Loucy (cell line): ENCODE measurements at regions not wholly inside any gene's neighbourhood (a gene's known extent, or its start where the extent isn't known, plus 50 kb on each side); places are given as distances from the start of the nearest gene placed in this dataset.

Experiments used
- H2AFZ ChIP-seq: fragments of 200-600 bp; sonication (generic); 2 replicates; pipeline ENCODE4 v1.6.0; 2016; ENCODE audit warnings: antibody characterized with exemption, mild to moderate bottlenecking, low read length, moderate library complexity
- H3F3A ChIP-seq: fragments of 200-600 bp; 2 replicates; pipeline ENCODE4 v1.6.0; 2016; ENCODE audit warnings: antibody characterized with exemption, low read depth, mild to moderate bottlenecking
- H3K27me3 ChIP-seq: fragments of 200-600 bp; sonication (generic); 2 replicates; pipeline ENCODE4 v1.6.1; 2014; ENCODE audit warnings: low read length, mild to moderate bottlenecking; ENCODE audit not compliant: insufficient read depth, poor library complexity, severe bottlenecking
- H3K36me3 ChIP-seq: fragments of 200-600 bp; sonication (generic); 2 replicates; pipeline ENCODE4 v1.6.1; 2016; ENCODE audit warnings: low read length; ENCODE audit not compliant: insufficient read depth
- H3K4me1 ChIP-seq: fragments of 200-600 bp; sonication (generic); 2 replicates; pipeline ENCODE4 v1.5.1; 2014; ENCODE audit warnings: low read length, mild to moderate bottlenecking; ENCODE audit not compliant: insufficient read depth, poor library complexity, severe bottlenecking
- H3K4me2 ChIP-seq: fragments of 200-600 bp; sonication (generic); 2 replicates; pipeline ENCODE4 v1.6.0; 2014; ENCODE audit warnings: antibody characterized with exemption, low read length, low read depth, mild to moderate bottlenecking; ENCODE audit not compliant: poor library complexity, severe bottlenecking
- H3K4me3 ChIP-seq: fragments of 200-600 bp; sonication (generic); 2 replicates; pipeline ENCODE4 v1.5.1; 2014; ENCODE audit warnings: low read length, mild to moderate bottlenecking, mixed read lengths; ENCODE audit not compliant: poor library complexity, severe bottlenecking
- H3K79me2 ChIP-seq: fragments of 200-600 bp; sonication (generic); 2 replicates; pipeline ENCODE4 v1.6.1; 2014; ENCODE audit warnings: low read length; ENCODE audit not compliant: insufficient read depth
- H3K9ac ChIP-seq: fragments of 200-600 bp; sonication (generic); 2 replicates; pipeline ENCODE4 v1.6.0; 2014; ENCODE audit warnings: mild to moderate bottlenecking, low read depth, low read length, moderate library complexity; ENCODE audit not compliant: poor library complexity, severe bottlenecking
- H3K9me2 ChIP-seq: fragments of 200-600 bp; sonication (generic); replicated peaks from 2 replicates; pipeline ENCODE4 v1.6.1; 2016; ENCODE audit warnings: low read depth, low read length, mixed read lengths
- H3K9me3 ChIP-seq: fragments of 200-600 bp; sonication (generic); 2 replicates; pipeline ENCODE4 v1.6.1; 2014; ENCODE audit warnings: mild to moderate bottlenecking, antibody characterized with exemption, low read length, low read depth; ENCODE audit not compliant: insufficient read depth
- H4K20me1 ChIP-seq: fragments of 200-600 bp; sonication (generic); 2 replicates; pipeline ENCODE4 v1.6.0; 2014; ENCODE audit warnings: antibody characterized with exemption, low read length, mild to moderate bottlenecking; ENCODE audit not compliant: insufficient read depth, poor library complexity, severe bottlenecking
- CTCF ChIP-seq: fragments of 200-600 bp; sonication (generic); conservative IDR thresholded peaks from 2 replicates; pipeline ENCODE4 v1.5.1; 2014; ENCODE audit warnings: mild to moderate bottlenecking, antibody characterized with exemption, low read length
- EZH2phosphoT487 ChIP-seq: fragments of 200-600 bp; IDR thresholded peaks from 2 replicates; pipeline ENCODE4 v1.6.1; 2018; ENCODE audit warnings: antibody characterized with exemption, mild to moderate bottlenecking, moderate library complexity, borderline replicate concordance

DNA sequence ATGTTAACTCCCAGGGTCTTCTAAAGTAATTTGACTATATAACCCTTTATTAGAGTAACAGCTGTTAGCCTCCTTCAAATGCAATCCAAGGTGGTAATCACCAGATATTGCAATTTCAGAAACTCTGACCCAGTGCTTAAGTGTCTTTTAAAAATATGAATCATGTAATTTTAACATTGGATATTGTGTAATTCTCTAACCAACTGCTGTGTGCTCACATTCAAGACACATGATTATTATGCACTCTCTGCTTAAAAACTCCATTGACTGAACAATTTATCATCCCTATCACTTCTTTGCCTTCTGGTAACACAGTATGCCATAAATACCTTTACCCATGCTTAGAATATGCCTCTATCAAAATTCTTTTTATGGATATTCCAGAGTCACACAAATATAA lies 537.4 kb upstream of the RGS18 start:
- H3K4me1 ChIP-seq = no peaks in the 10 kb centered on the region
- no peak overlapping the region for H2AFZ ChIP-seq
- no peaks in the 10 kb centered on the region for H3K9me3 ChIP-seq
- H3K36me3 ChIP-seq = no peaks in the 10 kb centered on the region
- H3K79me2 ChIP-seq = no peaks in the 10 kb centered on the region
- H3K9ac ChIP-seq = no peak overlapping the region
- no peak overlapping the region for H3K4me2 ChIP-seq
- no peak overlapping the region for H3K4me3 ChIP-seq
- TF ChIP-seq EZH2phosphoT487 (no peak), CTCF (no peak)
- no peaks in the 10 kb centered on the region for H3K9me2 ChIP-seq
- no peaks in the 10 kb centered on the region for H4K20me1 ChIP-seq
- no peaks in the 10 kb centered on the region for H3K27me3 ChIP-seq
- no peaks in the 10 kb centered on the region for H3F3A ChIP-seq

DNA sequence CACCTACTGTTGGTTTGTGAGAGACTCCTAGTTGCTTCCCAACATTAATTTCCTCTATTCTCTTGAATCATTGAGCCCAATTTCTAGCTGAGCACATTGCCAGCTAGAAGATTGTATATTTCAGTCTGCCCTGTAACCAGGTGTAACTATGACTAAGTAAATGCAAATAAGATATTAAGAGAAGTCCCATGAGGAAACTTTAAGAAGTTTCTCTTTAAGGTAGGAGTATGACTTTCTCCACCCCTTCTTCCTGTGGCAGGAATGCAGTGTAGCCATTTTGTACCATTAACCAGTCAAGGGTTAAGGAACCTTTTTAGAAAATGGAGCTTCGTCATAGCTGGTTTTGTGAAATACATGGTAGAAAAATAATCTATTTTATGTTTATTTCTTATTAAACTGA lies 534.2 kb upstream of the RGS18 start:
- TF ChIP-seq CTCF (no peak), EZH2phosphoT487 (no peak)
- Histone ChIP-seq H2AFZ (no peak overlapping the region), H3K36me3 (no peaks in the 10 kb centered on the region), H4K20me1 (no peaks in the 10 kb centered on the region), H3K9ac (no peak overlapping the region), H3K4me2 (no peak overlapping the region), H3F3A (no peaks in the 10 kb centered on the region), H3K9me2 (no peaks in the 10 kb centered on the region), H3K4me1 (no peaks in the 10 kb centered on the region), H3K9me3 (no peaks in the 10 kb centered on the region), H3K27me3 (no peaks in the 10 kb centered on the region), H3K4me3 (no peak overlapping the region), H3K79me2 (no peaks in the 10 kb centered on the region)

GRCh38 chr1:191629836-191630235 lies 528.4 kb upstream of the RGS18 start:
- no peak overlapping the region for H3K4me2 ChIP-seq
- no peak overlapping the region for H3K9ac ChIP-seq
- H3K4me1 ChIP-seq = no peaks in the 10 kb centered on the region
- no peaks in the 10 kb centered on the region for H3K36me3 ChIP-seq
- no peaks in the 10 kb centered on the region for H4K20me1 ChIP-seq
- peak overlapping the region; percentile 6; the same call in 1 of the 2 replicates for H2AFZ ChIP-seq
- no peaks in the 10 kb centered on the region for H3K27me3 ChIP-seq
- TF ChIP-seq CTCF = no peak; the same call in 1 of the 2 replicates
- TF ChIP-seq EZH2phosphoT487 = no peak
- H3K79me2 ChIP-seq = no peaks in the 10 kb centered on the region
- H3K9me3 ChIP-seq = no peaks in the 10 kb centered on the region
- H3K4me3 ChIP-seq = no peak overlapping the region
- H3F3A ChIP-seq = no peaks in the 10 kb centered on the region
- no peaks in the 10 kb centered on the region for H3K9me2 ChIP-seq
